Omental fat pad (tissue), 3 donors: ENCODE measurements at regions not wholly inside any gene's neighbourhood (a gene's known extent, or its start where the extent isn't known, plus 50 kb on each side); places are given as distances from the start of the nearest gene placed in this dataset.

Source experiments
- ATAC-seq: fragments of 150-250 bp; one replicate; pipeline ENCODE4 v1.9.1; 2016; ENCODE audit warnings: mild to moderate bottlenecking, moderate library complexity; ENCODE audit not compliant: low FRiP score
- DNase-seq: peaks from one replicate; pipeline ENCODE4 v3.0.0-alpha.2; 2019; ENCODE audit warnings: low spot score
- CTCF ChIP-seq, 3 donors: fragments of 450-650 bp; IDR thresholded peaks; one replicate each; pipeline ENCODE4 v1.5.1; 2016 to 2017; ENCODE audit warnings: antibody characterized with exemption in 3 of 3, mild to moderate bottlenecking in 3 of 3, moderate library complexity in 2 of 3

DNA sequence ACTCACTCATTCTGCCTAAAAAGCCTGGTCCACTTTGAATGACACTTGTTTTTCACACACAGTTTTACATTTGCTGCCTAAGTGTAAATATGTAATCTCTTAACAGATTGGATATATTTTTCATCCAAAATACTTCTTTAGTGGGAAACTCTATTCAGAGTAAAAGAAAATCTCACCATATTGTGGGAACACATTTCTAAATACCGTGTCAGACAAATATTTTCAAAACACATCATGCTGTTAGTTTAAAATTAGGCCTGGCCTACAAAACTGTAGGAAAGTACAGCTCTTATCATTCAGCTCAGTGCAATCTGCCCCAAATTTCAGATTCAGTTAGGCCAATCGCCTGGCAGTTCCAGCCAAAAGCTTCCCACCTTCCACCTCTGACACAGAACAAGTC, 849.8 kb downstream of the NXPH1 start:
- no peak for TF ChIP-seq CTCF (IDR thresholded peaks at IDR 0.05)
- DNase-seq = no peak
- no peak for ATAC-seq

DNA sequence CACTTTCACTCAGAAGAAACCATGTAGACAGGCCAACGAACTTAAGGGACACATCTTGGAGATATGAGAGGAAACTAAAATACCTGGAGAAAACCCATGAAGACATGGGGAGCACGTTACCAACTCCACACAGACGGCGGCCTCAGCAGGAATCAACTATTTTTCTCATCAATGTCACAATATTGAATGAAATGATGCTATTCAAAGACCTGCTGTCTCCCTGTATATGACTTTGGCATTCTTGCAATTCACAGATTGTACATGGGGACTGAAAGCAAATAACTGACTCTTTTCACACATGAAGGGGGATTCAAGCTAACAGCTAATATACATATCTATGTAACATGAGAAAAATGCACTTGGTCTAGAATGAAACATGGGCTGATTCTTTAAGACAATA, 869.0 kb downstream of the NXPH1 start:
- no peak for TF ChIP-seq CTCF (IDR thresholded peaks at IDR 0.05)
- DNase-seq (no peak), ATAC-seq (no peak)

DNA sequence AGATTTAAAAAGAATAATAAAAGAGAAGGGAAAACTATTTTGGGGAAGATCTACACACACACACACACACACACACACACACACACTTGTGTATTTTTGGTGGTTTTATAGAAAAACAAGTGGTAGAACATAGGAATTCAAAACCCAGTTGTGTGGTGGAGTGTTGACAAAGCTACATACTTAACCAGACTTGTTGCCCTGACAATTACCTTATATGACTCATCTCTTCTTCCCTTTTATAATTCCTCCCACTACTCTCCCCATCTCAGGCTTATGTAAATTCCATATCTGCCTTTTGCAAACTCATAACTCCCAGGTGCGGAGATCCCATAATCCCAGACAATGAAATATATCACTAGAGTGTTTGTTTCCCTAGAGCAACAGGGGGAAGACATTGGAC, 873.7 kb downstream of the NXPH1 start:
- no peak for TF ChIP-seq CTCF (IDR thresholded peaks at IDR 0.05)
- ATAC-seq (no peak), DNase-seq (no peak)

DNA sequence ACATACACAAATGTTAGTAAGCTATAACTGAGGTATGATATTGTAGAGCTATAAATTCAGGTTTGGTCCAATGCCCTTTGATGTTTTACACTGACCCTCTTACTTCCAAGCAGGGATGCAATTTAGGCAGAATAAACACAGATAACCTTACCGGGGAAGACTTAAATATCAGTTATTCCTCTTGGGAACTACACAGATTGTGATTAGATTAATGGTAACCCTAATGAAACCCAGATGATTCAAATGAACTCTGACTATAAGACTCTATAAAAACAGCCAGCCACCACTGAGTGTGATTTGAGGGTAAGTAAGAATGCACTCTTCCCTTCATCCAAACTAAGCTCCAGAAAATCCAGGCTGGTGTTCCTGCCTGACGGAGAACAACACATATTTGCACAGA, 891.1 kb downstream of the NXPH1 start:
- DNase-seq (no peak), ATAC-seq (no peak)
- no peak for TF ChIP-seq CTCF (IDR thresholded peaks at IDR 0.05)

GRCh38 chr7:9328296-9328695, 894.9 kb downstream of the NXPH1 start:
- ATAC-seq (no peak), DNase-seq (no peak)
- TF ChIP-seq CTCF (IDR thresholded peaks at IDR 0.05) = no peak

DNA sequence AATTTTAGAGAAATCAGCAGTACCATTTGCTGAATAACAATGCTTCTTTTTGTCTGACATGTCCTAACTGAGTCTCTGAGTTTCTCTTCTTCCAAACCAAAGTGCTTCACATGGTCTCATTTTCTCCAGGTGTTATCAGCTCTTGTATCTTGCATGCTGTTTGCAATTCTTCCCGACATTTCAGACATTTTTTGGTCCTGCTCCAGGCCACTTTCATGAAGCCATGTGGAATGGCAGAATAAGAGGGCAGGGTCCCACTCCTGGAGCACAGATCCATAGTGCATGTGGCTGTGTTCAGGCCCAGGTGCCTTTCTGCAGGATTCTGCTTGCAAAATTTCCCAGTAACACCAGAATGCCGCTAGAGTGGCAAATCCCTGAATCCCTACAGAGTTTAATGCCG, 916.2 kb downstream of the NXPH1 start:
- TF ChIP-seq CTCF (IDR thresholded peaks at IDR 0.05) = no peak
- no peak for ATAC-seq
- no peak for DNase-seq

- ATAC-seq (no peak), DNase-seq (no peak)
- TF ChIP-seq CTCF (IDR thresholded peaks at IDR 0.05) = no peak
Observed at GRCh38 chr7:9391221-9391620, 957.8 kb downstream of the NXPH1 start.
